NCI-H82 (cell line): ENCODE measurements at regions not wholly inside any gene's neighbourhood (a gene's known extent, or its start where the extent isn't known, plus 50 kb on each side); places are given as distances from the start of the nearest gene placed in this dataset.

Source experiments
- DNase-seq: peaks from one replicate; lab custom pipeline; 2025; lab: John Stamatoyannopoulos, UW

GRCh38 chr1:110816945-110817344 lies 56.0 kb upstream of the CD53 start:
- DNase-seq, result peak; percentile 80

DNA sequence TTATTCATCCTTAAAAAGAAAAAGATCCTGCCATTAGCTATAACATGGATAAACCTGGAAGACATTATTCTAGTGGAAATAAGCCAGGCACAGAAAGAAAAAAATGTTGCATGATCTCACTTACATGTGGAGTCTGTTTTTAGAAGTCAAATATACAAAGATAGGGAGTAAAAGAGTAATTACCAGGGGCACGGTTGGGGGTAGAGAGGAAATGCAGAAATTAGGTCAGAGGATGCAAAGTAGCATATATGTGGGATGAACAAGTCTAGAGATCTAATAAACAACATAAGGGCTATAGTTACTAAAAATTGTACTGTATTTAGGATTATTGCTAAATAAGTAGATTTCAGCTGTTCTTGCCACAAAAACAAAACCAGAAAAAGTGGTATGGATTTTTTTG lies 61.4 kb upstream of the CD53 start:
- DNase-seq, result no peak

DNA sequence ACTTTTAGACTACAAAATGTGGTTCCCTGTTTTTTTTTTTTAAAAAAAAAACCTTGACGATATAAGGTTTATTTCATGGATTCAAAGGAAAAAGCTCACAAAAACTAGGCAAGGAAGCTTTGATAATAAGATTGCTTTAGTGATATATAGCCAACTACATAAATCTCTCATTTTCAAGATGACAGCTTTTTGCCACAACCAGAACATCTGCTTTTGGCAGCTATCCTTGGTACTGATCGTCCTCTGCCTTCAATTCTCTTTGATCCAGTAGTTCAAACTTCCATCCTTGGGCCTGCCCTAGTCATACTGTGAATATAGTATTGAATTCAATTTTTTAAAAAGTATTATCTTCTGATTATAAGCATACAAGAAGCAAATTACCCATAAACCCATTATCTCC lies 72.9 kb upstream of the CD53 start:
- peak; percentile 13 for DNase-seq

DNA sequence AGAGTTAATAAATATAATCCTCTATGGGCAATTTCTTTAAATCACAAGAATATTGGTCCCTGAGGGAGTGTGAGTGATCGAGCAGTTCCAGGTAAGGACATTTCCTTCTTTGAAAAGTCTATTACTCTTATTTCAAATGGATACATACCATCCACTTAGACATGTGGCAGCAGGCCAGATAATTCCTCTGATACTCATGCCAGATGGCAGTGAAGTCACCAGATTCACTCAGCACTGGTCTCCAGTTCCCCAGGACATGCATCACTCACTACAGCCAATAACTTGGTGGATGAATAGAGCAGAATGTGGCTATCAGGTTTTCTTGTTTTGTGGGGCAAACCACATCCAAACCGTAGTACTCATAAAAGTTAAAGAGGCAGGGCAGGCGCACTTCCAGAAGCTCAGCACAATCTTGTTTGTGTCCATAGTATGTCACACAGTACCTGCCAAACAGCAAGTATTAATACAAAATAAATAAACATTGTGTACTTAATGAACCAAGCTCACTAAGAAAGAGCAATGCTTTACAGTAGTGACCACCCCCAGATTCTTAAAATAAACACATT lies 74.2 kb upstream of the CD53 start:
- DNase-seq, result peak; percentile 93

GRCh38 chr1:110788673-110789072 lies 84.3 kb upstream of the CD53 start:
- no peak for DNase-seq

DNA sequence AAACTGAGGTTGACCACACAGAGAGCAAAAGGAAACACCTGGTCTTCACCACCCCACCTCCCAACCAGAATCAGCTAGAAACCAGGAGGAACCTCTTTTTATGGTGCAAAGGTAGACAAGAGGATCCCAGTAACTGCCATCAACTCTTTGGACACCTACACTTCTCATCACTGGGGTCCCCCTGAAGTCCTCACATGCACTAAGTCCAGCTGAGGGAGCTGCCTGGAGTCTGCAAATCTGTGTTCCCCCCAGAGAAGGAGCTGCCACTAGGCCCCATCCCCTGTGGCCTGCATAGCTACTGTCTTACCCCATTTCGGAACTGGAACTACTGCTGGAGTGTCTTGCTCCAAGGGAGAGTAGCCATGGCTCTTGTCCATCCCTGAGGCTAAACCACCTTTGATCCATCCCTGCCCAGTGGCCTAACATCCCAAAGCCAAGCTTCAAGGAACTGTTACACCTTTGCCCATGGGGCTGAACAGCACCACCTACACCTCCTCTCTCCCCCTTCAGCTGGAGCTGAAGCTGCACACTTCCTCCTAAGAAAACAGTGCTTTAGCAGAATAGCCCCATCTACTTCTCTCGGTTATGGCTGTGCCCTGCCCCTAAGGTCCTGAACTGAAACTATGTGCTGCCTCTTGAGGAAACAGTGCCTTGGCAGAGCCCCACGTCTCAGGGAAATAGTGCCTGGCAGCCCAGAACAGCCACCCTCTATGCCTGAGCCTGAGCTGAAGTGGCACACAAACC lies 85.4 kb upstream of the CD53 start:
- DNase-seq, result no peak

DNA sequence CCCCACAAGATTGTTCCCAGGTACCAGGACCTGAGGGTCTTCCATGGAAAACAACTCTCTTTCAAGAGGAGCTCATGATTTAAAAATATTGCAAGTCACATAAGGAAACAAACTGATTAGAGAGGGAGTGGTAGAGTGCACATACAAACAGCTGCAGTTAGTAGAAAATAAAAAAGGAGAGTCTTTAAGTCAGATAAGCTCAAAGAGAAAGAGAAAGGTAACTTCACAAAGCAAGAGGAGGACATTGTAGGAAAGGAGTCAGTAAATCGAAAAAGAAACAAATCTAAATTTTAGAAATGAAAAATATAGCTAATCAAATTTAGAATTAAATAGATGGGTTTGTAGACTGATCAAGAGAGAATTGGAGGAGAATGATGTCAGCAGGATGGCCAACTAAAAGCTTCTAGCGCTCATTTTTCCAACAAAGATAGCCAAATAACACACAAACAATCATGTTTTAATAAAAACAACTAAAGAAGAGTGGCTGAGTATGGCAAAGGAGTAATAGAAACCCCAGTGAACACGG lies 86.1 kb upstream of the CD53 start:
- no peak for DNase-seq

GRCh38 chr1:110785612-110786011 lies 87.3 kb upstream of the CD53 start:
- DNase-seq, result no peak

- DNase-seq, result no peak
These were observed 87.9 kb upstream of the CD53 start for GRCh38 chr1:110785055-110785454.

- DNase-seq, result peak; percentile 82
These were observed 89.5 kb upstream of the CD53 start for GRCh38 chr1:110783292-110783918.

DNA sequence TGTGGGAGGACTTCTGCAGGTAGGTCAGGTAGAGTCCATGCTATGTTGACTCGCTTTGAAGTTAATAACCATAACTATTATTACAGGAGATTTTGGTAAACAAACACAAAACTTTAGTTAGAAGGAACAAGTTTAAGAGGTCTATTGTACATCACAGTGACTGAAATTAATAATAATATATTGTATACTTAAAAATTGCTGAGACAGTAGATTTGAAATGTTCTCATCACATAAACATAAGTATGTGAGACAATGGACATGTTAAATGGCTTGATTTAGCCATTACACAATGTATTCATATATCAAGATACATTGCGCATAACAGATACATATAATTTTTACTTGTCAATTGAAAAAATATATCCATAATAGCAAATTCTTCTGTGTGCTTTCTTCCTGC lies 91.4 kb upstream of the CD53 start:
- no peak for DNase-seq

GRCh38 chr1:110780600-110781484 lies 92.1 kb upstream of the CD53 start:
- peak; percentile 95 for DNase-seq

DNA sequence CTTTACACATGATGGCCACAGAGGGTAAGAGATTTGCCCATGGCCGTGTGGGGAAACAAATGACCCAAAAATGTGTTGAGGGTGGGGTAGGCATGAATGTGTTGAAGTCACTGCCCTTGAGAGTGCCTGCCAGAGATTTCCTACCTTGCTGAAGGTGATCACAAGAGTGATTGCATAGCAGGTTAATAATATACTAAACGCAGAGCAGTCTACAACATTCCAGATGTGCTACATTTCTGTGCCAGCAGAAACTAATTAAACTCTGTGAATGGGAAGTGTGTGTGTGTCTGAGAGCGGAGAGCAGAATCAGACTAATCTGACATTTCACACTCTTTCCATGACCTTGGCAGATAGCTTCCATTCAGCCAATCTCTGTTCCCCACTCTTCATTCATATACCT lies 93.3 kb upstream of the CD53 start:
- no peak for DNase-seq

DNA sequence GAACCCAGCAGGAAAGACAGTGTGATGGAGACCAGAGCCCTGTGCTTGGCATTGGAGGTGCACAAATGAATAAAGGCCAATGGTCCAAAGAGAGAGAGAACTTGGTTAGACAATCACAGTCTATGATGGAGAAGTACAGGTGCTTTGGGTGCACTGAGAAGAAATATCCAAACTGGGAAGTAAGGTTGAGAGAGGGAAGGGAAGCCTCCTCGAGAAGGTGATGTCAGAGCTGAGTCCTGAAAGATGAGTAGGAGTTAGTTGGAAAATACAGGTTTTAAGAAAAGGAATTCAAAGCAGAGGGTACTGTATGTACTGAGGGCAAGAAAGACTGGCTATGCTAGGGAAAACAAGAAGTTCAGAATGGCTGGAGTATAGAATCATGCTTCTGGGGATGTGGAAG lies 94.1 kb upstream of the CD53 start:
- no peak for DNase-seq

- no peak for DNase-seq
These were observed 95.7 kb upstream of the CD53 start for GRCh38 chr1:110777228-110777627.

- no peak for DNase-seq
These were observed 98.5 kb upstream of the CD53 start for GRCh38 chr1:110774398-110774797.

DNA sequence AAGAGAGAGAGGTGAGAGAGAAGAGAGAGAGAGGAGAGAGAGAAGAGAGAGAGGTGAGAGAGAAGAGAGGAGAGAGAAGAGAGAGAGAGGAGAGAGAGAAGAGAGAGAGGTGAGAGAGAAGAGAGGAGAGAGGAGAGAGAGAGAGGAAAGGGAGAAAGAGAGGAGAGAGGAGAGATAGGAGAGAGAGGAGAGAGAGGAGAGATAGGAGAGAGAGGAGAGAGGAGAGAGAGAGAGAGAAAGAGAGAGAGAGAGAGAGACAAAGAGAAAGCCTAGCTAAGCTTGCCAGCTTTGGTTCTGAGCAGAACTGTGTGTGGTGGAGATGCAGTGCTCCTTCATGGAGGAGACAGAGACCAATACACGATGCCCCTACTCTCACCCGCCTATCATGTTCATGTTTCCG lies 99.1 kb upstream of the KCNA3 start:
- DNase-seq, result no peak

- DNase-seq, result no peak
These were observed 96.7 kb upstream of the KCNA3 start for GRCh38 chr1:110771245-110772022.

DNA sequence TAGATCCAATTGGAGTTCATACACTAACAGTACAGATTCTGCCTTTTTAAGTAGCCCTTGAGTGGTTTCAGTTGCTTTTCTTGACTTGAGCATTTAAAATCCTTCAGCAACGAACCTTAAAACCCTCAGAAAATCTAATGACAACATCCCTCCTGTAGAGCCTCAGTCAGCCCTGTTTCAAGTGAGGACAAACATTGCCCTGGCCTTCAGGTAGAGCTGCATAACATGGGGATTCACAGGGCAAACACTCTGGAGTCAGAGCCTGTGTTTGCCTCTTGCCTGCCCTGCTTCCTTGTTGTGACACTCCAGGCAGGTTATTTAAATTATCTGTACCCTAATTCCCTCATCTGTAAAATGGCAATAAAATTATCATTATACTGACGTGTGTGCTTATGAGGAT lies 96.1 kb upstream of the KCNA3 start:
- no peak for DNase-seq

- DNase-seq, result no peak
These were observed 93.9 kb upstream of the KCNA3 start for GRCh38 chr1:110768605-110769004.

GRCh38 chr1:110766336-110766647 lies 91.6 kb upstream of the KCNA3 start:
- no peak for DNase-seq
